Keratinocyte (primary cell): ENCODE measurements at regions not wholly inside any gene's neighbourhood (a gene's known extent, or its start where the extent isn't known, plus 50 kb on each side); places are given as distances from the start of the nearest gene placed in this dataset.

Experiments used
- DNase-seq: peaks from one replicate; pipeline ENCODE4 v3.0.0-alpha.2; 2011; ENCODE audit warnings: low read depth, missing footprints, low spot score
- FAIRE-seq: peaks from 2 replicates; lab custom pipeline; 2011; peaks lifted over from hg19 to GRCh38; lab: Jason Lieb, UNC
- H2AFZ ChIP-seq: 2 replicates; pipeline ENCODE4 v1.6.0; 2012; ENCODE audit warnings: low read length, control low read depth, inconsistent platforms; ENCODE audit not compliant: control insufficient read depth
- H3K27ac ChIP-seq: 2 replicates; pipeline ENCODE4 v1.5.1; 2011; ENCODE audit warnings: low read length; ENCODE audit not compliant: control insufficient read depth, insufficient read depth
- H3K27me3 ChIP-seq: 3 replicates; pipeline ENCODE4 v1.6.0; 2011; ENCODE audit warnings: low read length; ENCODE audit not compliant: control insufficient read depth, insufficient read depth; ENCODE audit errors: extremely low read depth
- H3K36me3 ChIP-seq, 2 experiments: 2 replicates in 1 of 2; 3 replicates in 1 of 2; pipeline ENCODE4 v1.5.1; 2011; ENCODE audit warnings: low read length in 2 of 2, mild to moderate bottlenecking in 1 of 2; ENCODE audit not compliant: control insufficient read depth in 2 of 2, insufficient read depth in 2 of 2; ENCODE audit errors: extremely low read depth in 1 of 2
- H3K4me1 ChIP-seq: 3 replicates; pipeline ENCODE4 v1.5.1; 2011; ENCODE audit warnings: low read length; ENCODE audit not compliant: control insufficient read depth, insufficient read depth; ENCODE audit errors: extremely low read depth
- H3K4me2 ChIP-seq: 3 replicates; pipeline ENCODE4 v1.6.0; 2011; ENCODE audit warnings: low read depth, low read length; ENCODE audit not compliant: control insufficient read depth, insufficient read depth; ENCODE audit errors: extremely low read depth
- H3K4me3 ChIP-seq, 3 experiments: fragments of 200-600 bp in 1 of 3; sonication (generic) in 1 of 3; 2 replicates in 2 of 3; 3 replicates in 1 of 3; pipeline ENCODE4 v1.5.1; 2011 to 2016; ENCODE audit warnings: low read length in 3 of 3, mild to moderate bottlenecking in 3 of 3, control low read depth in 2 of 3, inconsistent platforms in 1 of 3, low read depth in 1 of 3, mixed read lengths in 1 of 3, mixed run types in 1 of 3, moderate library complexity in 1 of 3; ENCODE audit not compliant: control insufficient read depth in 2 of 3, insufficient read depth in 2 of 3; ENCODE audit errors: extremely low read depth in 1 of 3
- H3K79me2 ChIP-seq: 2 replicates; pipeline ENCODE4 v1.6.0; 2012; ENCODE audit warnings: low read length; ENCODE audit not compliant: control insufficient read depth, insufficient read depth
- H3K9ac ChIP-seq: 3 replicates; pipeline ENCODE4 v1.6.0; 2011; ENCODE audit warnings: low read length; ENCODE audit not compliant: control insufficient read depth, insufficient read depth; ENCODE audit errors: extremely low read depth
- H3K9me1 ChIP-seq: 3 replicates; pipeline ENCODE4 v1.6.0; 2011; ENCODE audit warnings: low read length; ENCODE audit not compliant: control insufficient read depth, insufficient read depth; ENCODE audit errors: extremely low read depth
- H3K9me3 ChIP-seq: 2 replicates; pipeline ENCODE4 v1.5.1; 2012; ENCODE audit warnings: low read depth, low read length; ENCODE audit not compliant: control insufficient read depth
- H4K20me1 ChIP-seq: 3 replicates; pipeline ENCODE4 v1.6.0; 2011; ENCODE audit warnings: low read length; ENCODE audit not compliant: control insufficient read depth, insufficient read depth; ENCODE audit errors: extremely low read depth
- EZH2 ChIP-seq: IDR thresholded peaks from one replicate; pipeline ENCODE4 v1.6.1; 2012; ENCODE audit warnings: inconsistent platforms, mild to moderate bottlenecking, low read length, moderate library complexity
- dilution Hi-C: fragments of 300-500 bp; cut with MboI; formaldehyde crosslinking; loops from one replicate; pipeline ENCODE4 v1.7.0; 2020; ENCODE audit warnings: low sequenced_read_pairs; ENCODE audit not compliant: extremely low pct_ligation_motif_present
- TF ChIP-seq, protein P1 (sequence below), 3 experiments: IDR thresholded peaks in 1 of 3; conservative IDR thresholded peaks in 1 of 3; optimal IDR thresholded peaks in 1 of 3; 2 replicates in 2 of 3; 3 replicates in 1 of 3; pipeline versions ENCODE3 to v1.5.1; 2011; ENCODE audit warnings: low read length in 3 of 3, mild to moderate bottlenecking in 3 of 3, moderate library complexity in 2 of 3, control low read depth in 1 of 3, inconsistent platforms in 1 of 3; ENCODE audit not compliant: insufficient read depth in 2 of 3; ENCODE audit errors: extremely low read depth in 1 of 3

DNA sequence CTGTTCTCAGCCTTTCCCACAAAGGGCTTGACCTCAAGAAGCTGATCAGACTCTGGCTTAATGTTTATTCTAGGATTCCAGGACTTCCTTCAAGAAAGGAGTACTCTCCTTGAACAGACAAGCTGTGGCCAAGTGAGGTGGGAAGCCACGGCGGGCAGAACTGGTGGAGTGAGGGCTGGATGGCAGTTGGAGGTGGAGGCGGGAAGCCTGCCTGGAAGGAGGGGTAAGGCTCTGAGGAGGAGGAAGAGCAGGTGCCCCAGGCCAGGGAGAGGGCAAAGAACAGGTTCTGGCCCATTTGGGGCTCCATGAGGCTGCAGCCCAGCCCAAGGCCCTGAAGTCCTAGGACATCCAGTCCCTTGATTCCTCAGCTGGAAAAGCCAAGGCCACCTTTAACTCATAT is 143.9 kb downstream of the CYP26B1 start:
- Histone ChIP-seq H3K36me3 (no peaks in the 10 kb centered on the region), H3K27me3 (no peaks in the 10 kb centered on the region), H3K4me2 (no peak overlapping the region), H3K4me1 (peaks cover 7% of the 10 kb centered on the region), H4K20me1 (no peaks in the 10 kb centered on the region), H3K9me1 (no peaks in the 10 kb centered on the region), H3K9me3 (no peaks in the 10 kb centered on the region), H3K79me2 (no peaks in the 10 kb centered on the region), H2AFZ (no peak overlapping the region), H3K4me3 (no peak overlapping the region), H3K27ac (no peak overlapping the region), H3K9ac (no peak overlapping the region)
- dilution Hi-C loops: no loop called here
- no peak for TF ChIP-seq EZH2
- TF ChIP-seq, protein P1, sequence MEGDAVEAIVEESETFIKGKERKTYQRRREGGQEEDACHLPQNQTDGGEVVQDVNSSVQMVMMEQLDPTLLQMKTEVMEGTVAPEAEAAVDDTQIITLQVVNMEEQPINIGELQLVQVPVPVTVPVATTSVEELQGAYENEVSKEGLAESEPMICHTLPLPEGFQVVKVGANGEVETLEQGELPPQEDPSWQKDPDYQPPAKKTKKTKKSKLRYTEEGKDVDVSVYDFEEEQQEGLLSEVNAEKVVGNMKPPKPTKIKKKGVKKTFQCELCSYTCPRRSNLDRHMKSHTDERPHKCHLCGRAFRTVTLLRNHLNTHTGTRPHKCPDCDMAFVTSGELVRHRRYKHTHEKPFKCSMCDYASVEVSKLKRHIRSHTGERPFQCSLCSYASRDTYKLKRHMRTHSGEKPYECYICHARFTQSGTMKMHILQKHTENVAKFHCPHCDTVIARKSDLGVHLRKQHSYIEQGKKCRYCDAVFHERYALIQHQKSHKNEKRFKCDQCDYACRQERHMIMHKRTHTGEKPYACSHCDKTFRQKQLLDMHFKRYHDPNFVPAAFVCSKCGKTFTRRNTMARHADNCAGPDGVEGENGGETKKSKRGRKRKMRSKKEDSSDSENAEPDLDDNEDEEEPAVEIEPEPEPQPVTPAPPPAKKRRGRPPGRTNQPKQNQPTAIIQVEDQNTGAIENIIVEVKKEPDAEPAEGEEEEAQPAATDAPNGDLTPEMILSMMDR (optimal IDR thresholded peaks at IDR 0.05 in 1 of 3, IDR thresholded peaks at IDR 0.05 in 1 of 3, conservative IDR thresholded peaks at IDR 0.05 in 1 of 3; ENCODE audit: extremely low read depth in 1 of 3, insufficient read depth in 2 of 3, low read length in 3 of 3): no peak
- DNase-seq (no peak), FAIRE-seq (no peak)

DNA sequence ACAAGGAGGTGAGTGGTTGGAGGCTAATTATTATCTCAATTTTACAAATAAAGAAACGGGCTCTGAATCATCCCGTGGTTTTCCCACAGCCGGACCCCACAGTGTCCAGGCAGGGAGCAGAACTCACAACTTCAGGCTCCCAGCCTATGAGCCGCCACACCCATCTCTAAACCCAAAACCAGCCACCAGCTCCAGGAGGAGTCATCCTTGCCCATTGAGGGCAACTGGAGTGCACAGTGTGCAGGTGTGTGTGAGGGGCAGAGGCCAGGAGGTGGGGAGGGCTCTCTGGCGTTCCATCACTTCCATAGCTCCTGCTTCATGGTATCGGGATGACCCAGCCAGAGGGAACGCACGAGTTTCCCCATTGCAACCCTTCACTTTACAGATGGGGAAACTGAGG is 144.5 kb downstream of the CYP26B1 start:
- Histone ChIP-seq H2AFZ (no peak overlapping the region), H3K9me1 (no peaks in the 10 kb centered on the region), H3K36me3 (no peaks in the 10 kb centered on the region), H3K9me3 (no peaks in the 10 kb centered on the region), H3K9ac (no peak overlapping the region), H3K4me1 (peaks cover under 1% of the 10 kb centered on the region), H3K27ac (no peak overlapping the region), H4K20me1 (no peaks in the 10 kb centered on the region), H3K4me2 (no peak overlapping the region), H3K79me2 (no peaks in the 10 kb centered on the region), H3K27me3 (no peaks in the 10 kb centered on the region), H3K4me3 (no peak overlapping the region)
- DNase-seq (no peak), FAIRE-seq (no peak)
- dilution Hi-C loops: no loop called here
- no peak for TF ChIP-seq EZH2
- TF ChIP-seq, protein P1 (optimal IDR thresholded peaks at IDR 0.05 in 1 of 3, IDR thresholded peaks at IDR 0.05 in 1 of 3, conservative IDR thresholded peaks at IDR 0.05 in 1 of 3; ENCODE audit: extremely low read depth in 1 of 3, insufficient read depth in 2 of 3, low read length in 3 of 3): no peak
